ENCODE measurements at regions not wholly inside any gene's neighbourhood (a gene's known extent, or its start where the extent isn't known, plus 50 kb on each side); places are given as distances from the start of the nearest gene placed in this dataset.

GRCh38 chr18:56322406-56322805 is 316.0 kb downstream of the TXNL1 start (continued):
- TF ChIP-seq, protein P1, sequence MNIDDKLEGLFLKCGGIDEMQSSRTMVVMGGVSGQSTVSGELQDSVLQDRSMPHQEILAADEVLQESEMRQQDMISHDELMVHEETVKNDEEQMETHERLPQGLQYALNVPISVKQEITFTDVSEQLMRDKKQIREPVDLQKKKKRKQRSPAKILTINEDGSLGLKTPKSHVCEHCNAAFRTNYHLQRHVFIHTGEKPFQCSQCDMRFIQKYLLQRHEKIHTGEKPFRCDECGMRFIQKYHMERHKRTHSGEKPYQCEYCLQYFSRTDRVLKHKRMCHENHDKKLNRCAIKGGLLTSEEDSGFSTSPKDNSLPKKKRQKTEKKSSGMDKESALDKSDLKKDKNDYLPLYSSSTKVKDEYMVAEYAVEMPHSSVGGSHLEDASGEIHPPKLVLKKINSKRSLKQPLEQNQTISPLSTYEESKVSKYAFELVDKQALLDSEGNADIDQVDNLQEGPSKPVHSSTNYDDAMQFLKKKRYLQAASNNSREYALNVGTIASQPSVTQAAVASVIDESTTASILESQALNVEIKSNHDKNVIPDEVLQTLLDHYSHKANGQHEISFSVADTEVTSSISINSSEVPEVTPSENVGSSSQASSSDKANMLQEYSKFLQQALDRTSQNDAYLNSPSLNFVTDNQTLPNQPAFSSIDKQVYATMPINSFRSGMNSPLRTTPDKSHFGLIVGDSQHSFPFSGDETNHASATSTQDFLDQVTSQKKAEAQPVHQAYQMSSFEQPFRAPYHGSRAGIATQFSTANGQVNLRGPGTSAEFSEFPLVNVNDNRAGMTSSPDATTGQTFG (tag by site-specific recombination; IDR thresholded peaks at IDR 0.05; ENCODE audit: borderline replicate concordance) = no peak
- TF ChIP-seq PRDM4 (tag by site-specific recombination; IDR thresholded peaks at IDR 0.05) = no peak
- TF ChIP-seq GLI4 (tag by site-specific recombination; IDR thresholded peaks at IDR 0.05) = no peak
- no peak for TF ChIP-seq MYNN (tag by site-specific recombination; IDR thresholded peaks at IDR 0.05; ENCODE audit: borderline replicate concordance)
- no peak for TF ChIP-seq ZNF391 (tag by site-specific recombination; IDR thresholded peaks at IDR 0.05; ENCODE audit: borderline replicate concordance, low read depth)
- TF ChIP-seq ZNF843 (tag by site-specific recombination; IDR thresholded peaks at IDR 0.05) = no peak

DNA sequence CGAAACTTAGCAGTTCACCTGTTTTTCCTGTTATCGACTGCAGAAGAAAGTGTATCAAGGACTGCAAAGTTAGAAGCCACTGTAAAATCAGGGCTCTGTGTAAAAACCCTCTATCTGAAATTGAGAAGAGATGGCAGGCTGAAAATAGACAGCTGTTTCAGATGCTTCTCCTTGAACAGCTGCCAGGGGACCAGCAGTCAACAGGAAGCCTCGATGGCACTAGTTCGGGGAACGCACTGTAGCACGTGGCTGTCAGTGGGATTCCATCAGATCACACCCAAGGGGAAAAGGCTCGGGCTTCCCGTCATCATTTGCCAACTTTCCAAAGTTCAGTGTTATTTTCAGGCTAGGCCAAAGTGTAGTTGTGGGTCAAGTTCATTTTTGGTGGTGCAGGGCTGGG is 316.9 kb downstream of the TXNL1 start:
- ChIA-PET CTCF (no interaction called here), POLR2A (no interaction called here)
- no peaks in the 10 kb centered on the region for H3K4me1 ChIP-seq (ENCODE audit: control insufficient read depth, insufficient read depth, low read length)
- H3K4me3 ChIP-seq (ENCODE audit: low read depth, low read length) = no peak overlapping the region
- H3K9me3 ChIP-seq (ENCODE audit: control insufficient read depth, insufficient read depth, low read depth, low read length) = no peaks in the 10 kb centered on the region
- H3K36me3 ChIP-seq (ENCODE audit: control insufficient read depth in 2 of 2, insufficient read depth in 1 of 2, low read length in 2 of 2) = no peaks in the 10 kb centered on the region
- TF ChIP-seq SCRT2 (tag by site-specific recombination; IDR thresholded peaks at IDR 0.05) (no peak), KLF9 (tag by site-specific recombination; IDR thresholded peaks at IDR 0.05; ENCODE audit: low read depth) (no peak), ZNF133 (tag by site-specific recombination; IDR thresholded peaks at IDR 0.05) (no peak), ZBTB20 (tag by site-specific recombination; IDR thresholded peaks at IDR 0.05) (no peak)
- TF ChIP-seq, protein P1 (tag by site-specific recombination; IDR thresholded peaks at IDR 0.05; ENCODE audit: borderline replicate concordance) = no peak
- H3K27ac ChIP-seq (ENCODE audit: extremely low read depth, low read depth, low read length) = no peak overlapping the region

- ChIA-PET POLR2A (no interaction called here), CTCF (no interaction called here)
- TF ChIP-seq BCL11B (tag by site-specific recombination; IDR thresholded peaks at IDR 0.05; ENCODE audit: low read depth) (no peak), TRIM28 (IDR thresholded peaks at IDR 0.05; ENCODE audit: borderline replicate concordance, low read length) (no peak), MEIS1 (CRISPR knock-in tag; IDR thresholded peaks at IDR 0.05; ENCODE audit: borderline replicate concordance) (no peak), INSM2 (tag by site-specific recombination; IDR thresholded peaks at IDR 0.05) (no peak), ZNF837 (tag by site-specific recombination; IDR thresholded peaks at IDR 0.05) (no peak), ZNF211 (tag by site-specific recombination; IDR thresholded peaks at IDR 0.05; ENCODE audit: low read depth) (no peak)
- TF ChIP-seq, protein P2, sequence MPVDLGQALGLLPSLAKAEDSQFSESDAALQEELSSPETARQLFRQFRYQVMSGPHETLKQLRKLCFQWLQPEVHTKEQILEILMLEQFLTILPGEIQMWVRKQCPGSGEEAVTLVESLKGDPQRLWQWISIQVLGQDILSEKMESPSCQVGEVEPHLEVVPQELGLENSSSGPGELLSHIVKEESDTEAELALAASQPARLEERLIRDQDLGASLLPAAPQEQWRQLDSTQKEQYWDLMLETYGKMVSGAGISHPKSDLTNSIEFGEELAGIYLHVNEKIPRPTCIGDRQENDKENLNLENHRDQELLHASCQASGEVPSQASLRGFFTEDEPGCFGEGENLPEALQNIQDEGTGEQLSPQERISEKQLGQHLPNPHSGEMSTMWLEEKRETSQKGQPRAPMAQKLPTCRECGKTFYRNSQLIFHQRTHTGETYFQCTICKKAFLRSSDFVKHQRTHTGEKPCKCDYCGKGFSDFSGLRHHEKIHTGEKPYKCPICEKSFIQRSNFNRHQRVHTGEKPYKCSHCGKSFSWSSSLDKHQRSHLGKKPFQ (tag by site-specific recombination; IDR thresholded peaks at IDR 0.05) = no peak
Observed at GRCh38 chr18:56319953-56320352, 318.4 kb downstream of the TXNL1 start.

More at GRCh38 chr18:56319953-56320352, 318.4 kb downstream of the TXNL1 start:
- no peaks in the 10 kb centered on the region for H3K9me3 ChIP-seq (ENCODE audit: control insufficient read depth, insufficient read depth, low read depth, low read length)
- no peaks in the 10 kb centered on the region for H3K36me3 ChIP-seq (ENCODE audit: control insufficient read depth in 2 of 2, insufficient read depth in 1 of 2, low read length in 2 of 2)
- H3K27ac ChIP-seq (ENCODE audit: extremely low read depth, low read depth, low read length) = no peak overlapping the region
- H3K4me1 ChIP-seq (ENCODE audit: control insufficient read depth, insufficient read depth, low read length) = no peaks in the 10 kb centered on the region
- H3K4me3 ChIP-seq (ENCODE audit: low read depth, low read length) = no peak overlapping the region
